ENCODE measurements at regions not wholly inside any gene's neighbourhood (a gene's known extent, or its start where the extent isn't known, plus 50 kb on each side); places are given as distances from the start of the nearest gene placed in this dataset.

GRCh38 chr10:83555264-83555663 lies 584.0 kb upstream of the GHITM start:
- no peak for DNase-seq
- no peaks in the 10 kb centered on the region for H3K36me3 ChIP-seq (ENCODE audit: insufficient read depth, low read length)
- H3K9ac ChIP-seq (ENCODE audit: low read length): no peak overlapping the region
- H4K20me1 ChIP-seq (ENCODE audit: insufficient read depth, low read depth, low read length): no peaks in the 10 kb centered on the region
- H3K27me3 ChIP-seq (ENCODE audit: low read length): no peaks in the 10 kb centered on the region
- H3K79me2 ChIP-seq (ENCODE audit: low read length): no peaks in the 10 kb centered on the region
- H3K4me3 ChIP-seq (ENCODE audit: low read length): no peak overlapping the region
- H3K4me1 ChIP-seq (ENCODE audit: low read length): no peaks in the 10 kb centered on the region
- H2AFZ ChIP-seq (ENCODE audit: low read length): no peak overlapping the region
- H3K27ac ChIP-seq (ENCODE audit: low read length): no peak overlapping the region
- H3K9me3 ChIP-seq (ENCODE audit: low read length): no peaks in the 10 kb centered on the region
- H3K4me2 ChIP-seq (ENCODE audit: low read depth, low read length, poor library complexity, severe bottlenecking): no peak overlapping the region
- H3K9me2 ChIP-seq (replicated peaks; ENCODE audit: insufficient read depth, low read length): no peaks in the 10 kb centered on the region

DNA sequence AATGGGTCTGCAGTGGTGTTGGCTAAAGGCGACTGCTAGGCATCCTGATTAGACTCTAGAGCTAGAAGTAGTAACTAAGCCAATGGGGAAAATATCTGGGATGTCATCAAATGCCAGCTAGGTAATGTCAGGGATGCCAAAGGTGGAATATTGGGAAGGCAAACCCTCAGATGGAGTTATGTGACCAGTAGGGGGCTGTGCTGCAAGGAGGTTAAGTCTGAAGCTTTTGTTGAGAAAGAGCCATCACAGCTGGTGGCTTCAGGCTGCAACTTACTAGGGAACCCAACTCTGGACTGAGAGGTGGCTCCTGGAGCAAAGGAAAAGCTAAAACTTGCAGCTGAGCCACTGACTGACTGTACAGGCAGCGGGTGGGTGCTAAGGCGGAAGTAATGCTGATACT lies 576.9 kb upstream of the GHITM start:
- H3K36me3 ChIP-seq (ENCODE audit: insufficient read depth, low read length): no peaks in the 10 kb centered on the region

DNA sequence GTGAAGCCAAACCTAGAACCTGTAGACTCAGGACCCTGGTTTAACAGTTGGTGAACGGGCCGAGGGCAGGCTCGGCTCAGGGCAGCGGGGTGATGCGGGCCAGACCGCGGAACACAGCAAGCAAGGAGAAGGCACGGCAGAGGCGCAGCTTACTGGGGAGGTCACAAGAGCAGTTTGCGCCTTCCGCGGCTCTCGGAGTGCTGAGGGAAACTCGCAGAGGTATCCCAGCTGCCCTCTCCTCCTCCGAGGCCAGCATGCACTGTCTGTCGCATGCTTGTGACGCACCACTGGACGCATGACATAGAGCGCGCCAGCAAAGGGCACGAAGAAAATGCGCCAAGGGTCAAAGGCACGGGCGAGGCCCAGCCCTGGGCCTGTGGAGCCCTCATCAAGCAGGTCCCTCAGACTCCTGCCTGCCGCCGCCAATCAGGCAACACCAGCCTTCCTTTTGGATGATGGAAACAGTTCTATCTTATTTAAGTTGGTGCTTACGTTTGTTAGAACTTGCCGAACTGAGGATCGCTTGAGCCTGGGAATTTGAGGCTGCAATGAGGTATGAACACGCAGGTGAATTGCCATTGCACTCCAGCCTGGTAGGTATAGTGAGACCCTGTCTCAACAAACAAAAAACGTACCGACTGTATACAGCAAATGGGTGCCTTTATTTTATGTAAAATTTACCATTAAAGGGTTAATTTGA lies 574.3 kb upstream of the GHITM start:
- Histone ChIP-seq H3K4me2 (ENCODE audit: low read depth, low read length, poor library complexity, severe bottlenecking) (no peak overlapping the region), H3K36me3 (ENCODE audit: insufficient read depth, low read length) (no peaks in the 10 kb centered on the region), H3K27ac (ENCODE audit: low read length) (no peak overlapping the region), H3K9me3 (ENCODE audit: low read length) (no peaks in the 10 kb centered on the region), H3K9me2 (replicated peaks; ENCODE audit: insufficient read depth, low read length) (no peaks in the 10 kb centered on the region), H4K20me1 (ENCODE audit: insufficient read depth, low read depth, low read length) (no peaks in the 10 kb centered on the region), H3K27me3 (ENCODE audit: low read length) (no peaks in the 10 kb centered on the region), H3K79me2 (ENCODE audit: low read length) (no peaks in the 10 kb centered on the region), H3K4me3 (ENCODE audit: low read length) (no peak overlapping the region), H2AFZ (ENCODE audit: low read length) (no peak overlapping the region), H3K9ac (ENCODE audit: low read length) (no peak overlapping the region), H3K4me1 (ENCODE audit: low read length) (no peaks in the 10 kb centered on the region)
- no peak for DNase-seq

More for the DNA sequence above, 576.9 kb upstream of the GHITM start:
- Histone ChIP-seq H3K27ac (ENCODE audit: low read length) (no peak overlapping the region), H4K20me1 (ENCODE audit: insufficient read depth, low read depth, low read length) (no peaks in the 10 kb centered on the region), H3K4me1 (ENCODE audit: low read length) (no peaks in the 10 kb centered on the region), H3K4me3 (ENCODE audit: low read length) (no peak overlapping the region), H3K79me2 (ENCODE audit: low read length) (no peaks in the 10 kb centered on the region), H3K9ac (ENCODE audit: low read length) (no peak overlapping the region), H3K9me2 (replicated peaks; ENCODE audit: insufficient read depth, low read length) (no peaks in the 10 kb centered on the region), H2AFZ (ENCODE audit: low read length) (no peak overlapping the region), H3K9me3 (ENCODE audit: low read length) (no peaks in the 10 kb centered on the region), H3K4me2 (ENCODE audit: low read depth, low read length, poor library complexity, severe bottlenecking) (no peak overlapping the region), H3K27me3 (ENCODE audit: low read length) (no peaks in the 10 kb centered on the region)
- no peak for DNase-seq

GRCh38 chr10:83572036-83572435 lies 567.3 kb upstream of the GHITM start:
- H3K27ac ChIP-seq (ENCODE audit: low read length): no peak overlapping the region

GRCh38 chr10:83574770-83575169 lies 564.5 kb upstream of the GHITM start:
- H3K4me2 ChIP-seq (ENCODE audit: low read depth, low read length, poor library complexity, severe bottlenecking): no peak overlapping the region
- no peaks in the 10 kb centered on the region for H3K9me3 ChIP-seq (ENCODE audit: low read length)
- no peak overlapping the region for H2AFZ ChIP-seq (ENCODE audit: low read length)
- H3K9ac ChIP-seq (ENCODE audit: low read length): no peak overlapping the region
- H4K20me1 ChIP-seq (ENCODE audit: insufficient read depth, low read depth, low read length): no peaks in the 10 kb centered on the region
- H3K27ac ChIP-seq (ENCODE audit: low read length): no peak overlapping the region
- H3K27me3 ChIP-seq (ENCODE audit: low read length): no peaks in the 10 kb centered on the region
- no peaks in the 10 kb centered on the region for H3K79me2 ChIP-seq (ENCODE audit: low read length)
- no peaks in the 10 kb centered on the region for H3K9me2 ChIP-seq (replicated peaks; ENCODE audit: insufficient read depth, low read length)
- H3K4me3 ChIP-seq (ENCODE audit: low read length): no peak overlapping the region
- H3K4me1 ChIP-seq (ENCODE audit: low read length): no peaks in the 10 kb centered on the region
- DNase-seq: no peak
- H3K36me3 ChIP-seq (ENCODE audit: insufficient read depth, low read length): no peaks in the 10 kb centered on the region

More at GRCh38 chr10:83572036-83572435, 567.3 kb upstream of the GHITM start:
- no peaks in the 10 kb centered on the region for H3K9me2 ChIP-seq (replicated peaks; ENCODE audit: insufficient read depth, low read length)
- H2AFZ ChIP-seq (ENCODE audit: low read length): no peak overlapping the region
- H3K4me1 ChIP-seq (ENCODE audit: low read length): no peaks in the 10 kb centered on the region
- no peaks in the 10 kb centered on the region for H3K36me3 ChIP-seq (ENCODE audit: insufficient read depth, low read length)
- H3K4me3 ChIP-seq (ENCODE audit: low read length): no peak overlapping the region
- no peak overlapping the region for H3K4me2 ChIP-seq (ENCODE audit: low read depth, low read length, poor library complexity, severe bottlenecking)
- no peaks in the 10 kb centered on the region for H3K79me2 ChIP-seq (ENCODE audit: low read length)
- H4K20me1 ChIP-seq (ENCODE audit: insufficient read depth, low read depth, low read length): no peaks in the 10 kb centered on the region
- DNase-seq: no peak
- no peaks in the 10 kb centered on the region for H3K27me3 ChIP-seq (ENCODE audit: low read length)
- H3K9ac ChIP-seq (ENCODE audit: low read length): no peak overlapping the region
- H3K9me3 ChIP-seq (ENCODE audit: low read length): no peaks in the 10 kb centered on the region

GRCh38 chr10:83577421-83577820 lies 561.9 kb upstream of the GHITM start:
- no peak overlapping the region for H3K4me2 ChIP-seq (ENCODE audit: low read depth, low read length, poor library complexity, severe bottlenecking)
- no peaks in the 10 kb centered on the region for H3K36me3 ChIP-seq (ENCODE audit: insufficient read depth, low read length)
- H3K4me3 ChIP-seq (ENCODE audit: low read length): no peak overlapping the region
- no peak overlapping the region for H3K9ac ChIP-seq (ENCODE audit: low read length)
- no peaks in the 10 kb centered on the region for H3K27me3 ChIP-seq (ENCODE audit: low read length)
- H4K20me1 ChIP-seq (ENCODE audit: insufficient read depth, low read depth, low read length): no peaks in the 10 kb centered on the region
- H3K4me1 ChIP-seq (ENCODE audit: low read length): no peaks in the 10 kb centered on the region
- H3K9me3 ChIP-seq (ENCODE audit: low read length): no peaks in the 10 kb centered on the region
- H3K27ac ChIP-seq (ENCODE audit: low read length): no peak overlapping the region
- H3K79me2 ChIP-seq (ENCODE audit: low read length): no peaks in the 10 kb centered on the region
- H3K9me2 ChIP-seq (replicated peaks; ENCODE audit: insufficient read depth, low read length): no peaks in the 10 kb centered on the region
- no peak for DNase-seq
- no peak overlapping the region for H2AFZ ChIP-seq (ENCODE audit: low read length)

GRCh38 chr10:83580373-83581012 lies 558.8 kb upstream of the GHITM start:
- no peaks in the 10 kb centered on the region for H3K4me1 ChIP-seq (ENCODE audit: low read length)
- no peak overlapping the region for H3K4me2 ChIP-seq (ENCODE audit: low read depth, low read length, poor library complexity, severe bottlenecking)
- no peak for DNase-seq
- no peak overlapping the region for H3K4me3 ChIP-seq (ENCODE audit: low read length)
- H3K9me3 ChIP-seq (ENCODE audit: low read length): no peaks in the 10 kb centered on the region
- H3K79me2 ChIP-seq (ENCODE audit: low read length): no peaks in the 10 kb centered on the region
- H3K27me3 ChIP-seq (ENCODE audit: low read length): no peaks in the 10 kb centered on the region
- no peaks in the 10 kb centered on the region for H3K36me3 ChIP-seq (ENCODE audit: insufficient read depth, low read length)
- no peak overlapping the region for H3K27ac ChIP-seq (ENCODE audit: low read length)
- H4K20me1 ChIP-seq (ENCODE audit: insufficient read depth, low read depth, low read length): no peaks in the 10 kb centered on the region
- no peaks in the 10 kb centered on the region for H3K9me2 ChIP-seq (replicated peaks; ENCODE audit: insufficient read depth, low read length)
- H3K9ac ChIP-seq (ENCODE audit: low read length): no peak overlapping the region
- H2AFZ ChIP-seq (ENCODE audit: low read length): no peak overlapping the region

- H3K36me3 ChIP-seq (ENCODE audit: insufficient read depth, low read length): no peaks in the 10 kb centered on the region
- H3K9me3 ChIP-seq (ENCODE audit: low read length): no peaks in the 10 kb centered on the region
- no peak overlapping the region for H2AFZ ChIP-seq (ENCODE audit: low read length)
- H3K27me3 ChIP-seq (ENCODE audit: low read length): no peaks in the 10 kb centered on the region
- DNase-seq: no peak
- no peak overlapping the region for H3K9ac ChIP-seq (ENCODE audit: low read length)
- no peak overlapping the region for H3K4me2 ChIP-seq (ENCODE audit: low read depth, low read length, poor library complexity, severe bottlenecking)
- no peaks in the 10 kb centered on the region for H3K9me2 ChIP-seq (replicated peaks; ENCODE audit: insufficient read depth, low read length)
- no peaks in the 10 kb centered on the region for H3K79me2 ChIP-seq (ENCODE audit: low read length)
- no peaks in the 10 kb centered on the region for H3K4me1 ChIP-seq (ENCODE audit: low read length)
- no peaks in the 10 kb centered on the region for H4K20me1 ChIP-seq (ENCODE audit: insufficient read depth, low read depth, low read length)
- H3K4me3 ChIP-seq (ENCODE audit: low read length): no peak overlapping the region
- H3K27ac ChIP-seq (ENCODE audit: low read length): no peak overlapping the region
Observed at GRCh38 chr10:83582407-83583095, 556.8 kb upstream of the GHITM start.
